MM.1S (cell line): ENCODE measurements at regions not wholly inside any gene's neighbourhood (a gene's known extent, or its start where the extent isn't known, plus 50 kb on each side); places are given as distances from the start of the nearest gene placed in this dataset.

Experiments used
- CTCF ChIP-seq: fragments of 300-600 bp; sonication (generic); IDR thresholded peaks from 2 replicates; pipeline ENCODE4 v1.5.1; 2016; ENCODE audit warnings: antibody characterized with exemption, low read length, mixed read lengths
- EZH2 ChIP-seq: fragments of 300-600 bp; sonication (generic); optimal IDR thresholded peaks from 2 replicates; pipeline ENCODE3; 2017; ENCODE audit warnings: low read depth, mild to moderate bottlenecking, antibody characterized with exemption, low read length, mixed read lengths
- EZH2phosphoT487 ChIP-seq: fragments of 300-600 bp; sonication (generic); IDR thresholded peaks from 2 replicates; pipeline ENCODE4 v1.6.1; 2018; ENCODE audit warnings: antibody characterized with exemption, low read length

GRCh38 chr12:12018454-12018853 is 52.3 kb upstream of the BCL2L14 start:
- TF ChIP-seq EZH2phosphoT487 (no peak), CTCF (no peak), EZH2 (no peak)
